ENCODE measurements at regions not wholly inside any gene's neighbourhood (a gene's known extent, or its start where the extent isn't known, plus 50 kb on each side); places are given as distances from the start of the nearest gene placed in this dataset.
"Not testable (repeated sequence)": the region's sequence is repeated elsewhere in the genome, so short reads cannot be mapped to it uniquely, and the experiment has no call there.

DNA sequence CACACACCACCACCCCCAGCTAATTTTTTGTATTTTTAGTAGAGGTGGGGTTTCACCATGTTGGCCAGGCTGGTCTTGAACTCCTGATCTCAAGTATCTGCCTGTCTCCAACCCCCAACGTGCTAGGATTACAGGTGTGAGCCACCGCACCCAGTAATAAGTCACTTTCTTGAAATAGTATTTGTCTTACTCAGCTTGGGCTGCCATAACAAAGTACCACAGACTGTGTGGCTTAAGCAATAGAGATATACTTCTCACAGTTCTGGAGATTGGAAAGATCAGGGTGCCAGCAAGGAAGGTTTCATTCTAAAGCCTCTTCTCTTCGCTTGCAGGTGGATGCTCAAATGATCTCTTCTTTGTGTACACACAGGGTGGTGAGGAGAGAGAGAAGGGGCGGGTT is 99.8 kb downstream of the ARRDC3 start:
- DNase-seq: no peak

DNA sequence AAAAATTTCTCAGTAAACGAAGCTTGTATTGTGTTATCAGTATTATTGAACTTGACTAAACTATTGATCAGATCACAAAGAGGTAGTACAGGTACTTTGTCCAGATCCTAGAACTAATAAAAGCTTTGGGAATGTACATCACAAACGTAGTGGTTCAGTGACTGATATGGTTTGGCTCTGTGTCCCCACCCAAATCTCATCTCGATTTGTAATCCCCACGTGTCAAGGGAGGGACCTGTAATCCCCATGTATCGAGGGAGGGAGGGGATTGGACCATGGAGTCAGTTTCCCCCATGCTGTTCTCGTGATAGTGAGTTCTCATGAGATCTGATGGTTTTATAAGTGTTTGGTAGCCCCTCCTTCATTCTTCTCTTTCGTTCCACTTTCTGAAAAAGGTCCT is 100.9 kb downstream of the ARRDC3 start:
- no peak for DNase-seq

DNA sequence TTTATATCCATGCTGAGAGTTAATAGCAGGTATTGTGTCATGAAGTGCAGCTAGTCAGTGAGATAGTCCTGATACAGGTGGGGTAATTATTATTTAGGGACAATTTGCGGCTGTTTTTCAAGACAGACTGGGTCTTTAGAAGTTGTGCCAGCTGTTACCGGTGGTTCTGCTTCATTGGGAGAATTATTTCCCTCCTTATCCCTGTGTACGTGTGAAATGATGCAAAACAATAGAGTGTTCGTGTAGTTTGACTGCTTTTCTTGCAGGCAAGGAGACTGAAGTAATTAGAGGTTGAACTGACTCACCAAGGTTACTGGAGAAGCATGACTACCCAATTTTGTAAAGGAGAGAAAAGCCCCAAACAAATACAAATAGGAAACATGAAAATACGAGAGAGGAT is 101.7 kb downstream of the ARRDC3 start:
- DNase-seq: no peak

DNA sequence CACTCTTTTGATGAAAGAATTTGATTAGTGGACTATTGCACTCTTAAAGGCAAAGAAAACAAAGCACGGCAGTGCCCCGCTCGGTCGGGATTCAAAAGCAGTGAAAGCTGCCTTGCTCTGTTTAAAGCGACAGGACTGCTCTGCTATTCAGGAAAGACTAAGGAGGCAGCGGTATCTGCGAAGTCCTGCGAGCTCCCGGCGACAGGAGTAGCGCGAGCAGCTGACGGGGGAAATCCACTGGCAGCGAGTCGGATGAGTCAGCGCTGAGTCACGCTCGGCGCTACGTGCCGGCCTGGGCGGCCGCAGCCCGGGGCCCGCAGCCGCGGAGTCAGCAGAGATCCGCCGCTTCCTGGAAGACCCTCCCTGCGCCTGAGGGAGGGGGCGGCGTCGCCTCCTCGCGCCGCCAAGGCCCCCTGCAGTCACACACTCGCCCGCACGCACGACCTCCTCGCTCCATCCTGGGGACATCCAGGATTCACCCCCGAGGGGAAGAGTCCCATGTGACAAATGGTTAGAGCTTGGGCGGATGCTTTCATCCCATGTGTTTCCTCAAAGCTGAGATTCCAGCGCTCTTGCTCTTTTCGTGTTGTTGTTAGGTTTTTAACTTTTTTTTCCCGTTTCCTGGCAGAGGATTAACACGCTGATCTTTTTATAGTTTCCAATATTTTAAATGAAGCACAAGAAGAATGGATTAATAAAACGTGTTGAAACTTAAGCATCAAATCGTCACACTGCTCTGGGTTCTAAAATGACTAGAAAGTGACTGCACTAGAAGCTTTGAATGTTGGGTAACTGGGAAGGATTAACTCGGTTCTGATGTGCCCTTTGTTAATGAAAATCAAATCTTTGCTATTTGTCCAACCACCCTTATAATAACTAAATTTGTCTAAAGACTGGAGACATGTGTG is 102.5 kb downstream of the ARRDC3 start:
- peak; percentile 97 for DNase-seq

DNA sequence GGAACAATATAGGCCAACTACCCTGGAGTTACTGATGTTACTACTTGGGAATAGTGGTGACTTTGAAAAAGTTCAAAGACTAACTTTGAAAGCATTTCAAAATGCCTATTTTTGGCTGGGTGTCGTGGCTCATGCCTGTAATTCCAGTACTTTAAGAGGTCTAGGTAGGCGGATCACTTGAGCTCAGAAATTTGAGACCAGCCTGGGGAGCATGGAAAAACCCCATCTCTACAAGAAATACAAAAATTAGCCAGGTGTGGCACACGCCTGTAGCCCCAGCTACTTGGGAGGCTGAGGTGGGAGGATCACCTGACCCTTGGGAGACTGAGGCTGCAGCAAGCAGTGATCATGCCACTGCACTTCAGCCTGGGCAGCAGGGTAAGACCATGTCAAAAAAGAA is 105.3 kb downstream of the ARRDC3 start:
- no peak for DNase-seq

DNA sequence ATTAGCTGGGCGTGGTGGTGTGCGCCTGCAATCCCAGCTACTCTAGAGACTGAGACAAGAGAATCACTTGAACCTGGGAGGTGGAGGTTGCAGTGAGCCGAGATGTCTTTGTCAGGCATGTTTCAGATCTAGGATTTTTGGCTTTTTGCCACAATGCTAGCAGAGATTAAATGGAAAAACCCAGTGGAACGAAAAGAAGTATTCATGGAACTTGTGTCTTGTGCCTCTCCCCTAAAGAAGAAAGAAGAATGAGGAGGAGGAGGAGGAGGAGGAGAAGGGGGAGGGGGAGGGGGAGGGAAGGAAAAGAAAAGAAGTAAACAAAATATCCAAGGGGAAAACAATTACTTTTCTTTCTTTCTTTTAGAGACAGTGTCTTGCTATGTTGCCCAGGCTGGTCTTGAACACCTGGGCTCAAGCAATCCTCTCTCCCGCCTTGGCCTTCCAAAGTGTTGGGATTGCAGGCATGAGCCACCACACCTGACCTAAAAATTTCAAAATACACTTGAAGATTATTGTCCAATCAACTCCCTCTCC is 106.0 kb downstream of the ARRDC3 start:
- no peak for DNase-seq

DNA sequence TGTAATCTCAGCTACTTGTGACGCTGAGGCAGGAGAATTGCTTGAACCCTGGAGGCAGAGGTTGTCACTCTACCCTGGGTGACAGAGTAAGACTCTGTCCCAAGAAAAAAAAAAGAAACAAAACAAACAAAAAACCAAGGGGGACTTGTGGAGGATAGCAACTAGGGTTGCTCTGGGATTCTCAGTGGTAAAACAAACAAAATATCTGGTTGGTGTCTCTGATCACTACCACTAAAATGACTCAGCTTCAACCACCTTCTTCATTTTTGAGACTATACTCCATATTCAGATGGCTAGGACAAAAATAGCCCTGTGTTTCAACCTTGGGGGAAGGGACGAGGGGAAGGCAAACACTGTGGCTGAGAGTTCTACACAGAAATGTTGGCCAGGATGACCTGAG is 110.3 kb downstream of the ARRDC3 start:
- no peak for DNase-seq

DNA sequence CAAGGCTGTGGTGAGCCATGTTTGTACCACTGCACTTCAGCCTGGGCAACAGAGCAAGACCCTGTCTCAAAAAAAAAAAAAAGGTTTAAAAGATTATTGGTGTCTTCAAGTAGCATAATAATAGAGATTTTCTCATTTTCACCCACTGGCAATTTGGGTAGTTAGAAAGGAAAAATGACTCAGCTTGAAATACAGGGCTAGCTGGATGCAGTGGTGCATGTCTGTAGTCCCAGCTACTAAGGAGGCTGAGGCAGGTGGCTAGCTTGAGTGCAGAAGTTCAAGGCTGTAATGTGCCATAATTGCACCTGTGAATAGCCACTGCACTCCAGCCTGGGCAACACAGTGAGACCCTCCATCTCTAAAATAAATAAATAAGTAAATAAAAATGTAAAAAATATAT is 111.1 kb downstream of the ARRDC3 start:
- no peak for DNase-seq

DNA sequence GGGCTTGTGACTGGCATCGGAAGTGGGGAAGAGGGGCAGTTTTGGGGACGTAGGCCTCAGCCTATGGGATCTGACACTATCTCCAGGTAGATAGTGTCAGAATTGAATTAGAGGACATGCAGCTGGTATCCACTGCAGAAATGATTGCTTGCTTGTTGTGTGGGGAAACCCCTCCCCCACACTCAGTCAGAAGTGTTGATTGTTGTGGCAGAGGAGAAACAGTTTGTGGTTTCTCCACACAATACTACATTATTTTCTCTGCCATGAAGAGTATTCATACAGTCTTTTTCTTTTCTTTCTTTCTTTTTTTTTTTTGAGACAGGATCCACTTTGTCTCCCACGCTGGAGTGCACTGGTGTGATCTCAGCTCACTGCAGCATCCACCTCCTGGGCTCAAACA is 113.9 kb downstream of the ARRDC3 start:
- no peak for DNase-seq

DNA sequence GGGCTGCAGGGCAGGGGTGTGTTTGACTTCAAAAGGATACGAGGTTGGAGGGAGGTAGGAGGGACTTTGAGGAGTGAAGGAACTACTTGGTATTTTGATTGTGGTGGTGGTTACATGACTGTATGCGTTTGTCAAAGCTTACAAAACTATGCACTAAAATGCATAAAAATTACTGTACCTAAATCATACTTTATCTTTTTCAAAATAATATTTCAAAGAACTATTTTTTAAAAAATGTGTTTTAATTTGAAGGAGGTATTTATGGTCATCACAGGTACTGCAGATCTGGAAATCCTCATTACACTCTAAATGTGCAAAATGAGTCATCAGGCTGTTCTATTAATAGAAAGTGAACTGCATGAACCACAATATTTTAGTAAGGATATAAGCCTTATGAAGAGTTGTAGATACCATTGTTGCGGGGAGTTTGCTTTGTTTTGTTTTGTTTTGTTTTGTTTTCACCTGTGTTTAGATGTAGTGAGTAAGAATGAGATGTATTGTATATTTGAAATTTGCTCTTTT is 116.9 kb downstream of the ARRDC3 start:
- no peak for DNase-seq

DNA sequence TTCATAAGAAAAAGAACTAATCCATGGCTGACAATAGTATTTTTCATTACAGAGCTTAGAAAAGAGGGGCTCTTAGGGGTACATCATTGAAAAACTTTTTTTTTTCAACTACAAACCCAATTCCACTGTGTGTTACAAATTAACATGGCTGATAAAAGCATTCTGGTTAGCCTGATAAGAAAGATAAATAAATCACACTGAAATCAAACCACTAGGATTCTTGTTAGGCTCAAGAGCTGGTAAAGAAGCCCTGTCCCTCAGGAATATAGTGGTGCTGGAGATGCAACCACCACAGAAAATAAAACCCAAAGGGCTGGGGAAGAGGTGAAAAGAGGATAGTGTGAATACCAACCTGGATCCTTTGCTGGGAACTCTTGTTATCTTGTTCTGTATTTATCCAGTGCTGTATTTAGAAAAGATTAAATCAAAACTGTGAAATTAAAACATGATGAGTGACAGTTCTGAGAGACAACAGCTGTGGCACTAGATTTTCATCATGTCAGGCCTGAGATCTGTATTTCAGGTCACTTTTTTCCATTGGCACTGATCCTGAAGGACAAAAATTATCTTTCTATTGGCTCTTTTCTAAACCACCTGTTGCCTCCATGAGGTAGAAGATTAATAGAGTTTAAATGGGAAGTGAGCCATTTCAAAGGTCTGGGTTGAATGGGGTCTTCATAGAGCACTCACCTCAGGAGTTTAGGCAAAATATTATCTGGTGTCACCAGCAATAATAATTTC is 118.6 kb downstream of the ARRDC3 start:
- no peak for DNase-seq

DNA sequence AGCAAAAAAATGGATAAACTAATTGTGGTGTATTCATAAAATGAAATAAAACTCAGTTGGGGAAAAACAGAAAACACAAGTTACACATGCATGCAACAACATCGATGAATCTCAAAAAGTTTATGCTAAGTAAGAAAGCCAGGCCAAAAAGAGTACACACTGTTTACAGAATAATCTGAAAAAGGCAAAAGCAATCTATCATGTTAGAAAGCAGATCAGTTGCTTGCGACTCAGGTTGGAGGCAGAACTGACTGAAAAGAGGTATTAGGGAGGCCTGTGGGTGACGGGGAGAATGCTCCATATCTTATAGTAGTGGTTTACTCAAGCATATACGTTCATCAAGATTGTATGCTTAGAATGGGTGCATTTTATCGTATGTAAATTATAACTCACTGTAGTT is 119.2 kb downstream of the ARRDC3 start:
- no peak for DNase-seq

DNA sequence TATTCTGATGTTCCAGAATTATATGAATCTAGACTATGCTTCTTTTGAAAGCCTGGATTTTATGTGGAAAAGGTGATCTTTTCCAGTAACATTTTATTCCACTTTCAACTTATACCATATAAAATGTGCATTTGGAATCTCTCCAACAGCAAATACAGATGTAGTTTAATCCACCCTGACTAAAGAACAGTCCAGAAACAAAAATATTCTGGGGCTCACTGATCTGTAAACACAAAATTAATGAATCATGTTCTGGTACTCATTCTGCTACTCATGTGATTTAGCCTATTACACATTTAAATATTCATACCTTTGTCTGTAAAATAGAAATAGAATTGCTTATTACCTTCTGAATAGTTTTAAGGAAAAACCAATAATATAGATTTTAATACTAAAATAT is 125.8 kb downstream of the ARRDC3 start:
- DNase-seq: no peak

DNA sequence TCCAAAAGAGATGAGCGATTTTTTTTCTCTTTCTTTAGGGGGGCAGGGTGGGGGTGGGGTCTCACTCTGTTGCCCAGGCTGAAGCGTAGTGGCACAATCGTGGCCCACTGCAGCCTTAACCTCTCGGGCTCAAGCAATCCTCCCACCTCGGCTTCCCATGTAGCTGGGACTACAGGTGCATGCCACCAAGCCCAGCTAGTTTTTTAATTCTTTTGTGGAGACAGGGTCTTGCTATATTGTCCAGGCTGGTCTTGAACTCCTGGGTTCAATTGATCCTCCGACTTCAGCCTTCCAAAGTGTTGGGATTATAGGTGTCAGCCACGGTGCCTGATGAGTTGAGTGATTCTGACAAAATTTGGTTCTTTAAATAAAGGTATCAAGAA is 127.0 kb downstream of the ARRDC3 start:
- DNase-seq: no peak

DNA sequence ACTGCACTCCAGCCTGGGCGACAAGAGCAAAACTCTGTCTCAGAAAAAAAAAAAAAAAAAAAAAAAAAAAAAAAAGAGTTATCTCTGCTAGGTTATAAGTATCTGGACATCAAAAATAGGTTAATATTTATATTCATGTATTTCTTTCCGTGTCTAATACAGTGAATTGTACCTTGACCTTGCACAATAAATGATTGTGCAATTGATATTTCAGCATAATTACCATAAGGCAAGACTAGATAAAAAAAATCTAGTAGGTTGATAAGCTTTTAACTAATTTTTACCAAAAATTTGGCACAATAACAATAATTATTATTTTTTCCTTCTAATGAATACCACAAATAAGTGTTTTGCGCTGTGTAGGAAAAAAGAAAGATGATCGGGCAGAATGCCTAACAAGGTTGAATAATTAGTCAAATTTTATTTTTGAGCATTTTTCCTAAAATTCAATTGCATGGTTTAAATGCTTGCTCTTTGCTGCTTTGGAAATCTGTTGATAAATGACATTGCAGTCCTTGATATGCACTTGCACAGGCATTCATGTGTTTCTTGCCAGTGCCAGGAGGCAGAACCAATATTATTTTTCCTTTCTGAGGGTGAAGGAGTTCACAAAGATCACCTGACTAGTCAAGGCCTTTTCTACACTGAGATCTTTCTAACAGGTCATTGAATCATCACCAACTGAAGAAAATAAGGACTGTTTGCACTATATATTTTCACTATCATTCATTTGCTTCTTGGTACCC is 127.5 kb downstream of the ARRDC3 start:
- DNase-seq: no peak

DNA sequence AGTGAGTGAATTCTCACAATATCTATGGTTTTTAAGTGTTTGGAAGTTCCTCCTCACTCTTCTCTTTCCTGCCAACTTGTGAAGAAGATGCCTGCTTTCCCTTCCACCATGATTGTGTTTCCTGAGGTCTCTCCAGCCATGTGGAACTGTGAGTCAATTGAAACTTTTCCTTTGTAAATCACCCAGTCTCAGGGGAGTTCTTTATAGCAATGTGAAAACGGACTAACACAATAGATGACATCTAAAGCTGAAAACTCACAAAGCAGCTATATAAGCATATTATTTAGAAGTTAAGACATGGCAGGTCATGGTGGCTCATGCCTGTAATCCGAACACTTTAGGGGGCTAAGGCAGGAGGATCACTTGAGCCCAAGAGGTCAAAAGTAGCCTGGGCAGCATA is 130.2 kb downstream of the ARRDC3 start:
- DNase-seq: no peak

DNA sequence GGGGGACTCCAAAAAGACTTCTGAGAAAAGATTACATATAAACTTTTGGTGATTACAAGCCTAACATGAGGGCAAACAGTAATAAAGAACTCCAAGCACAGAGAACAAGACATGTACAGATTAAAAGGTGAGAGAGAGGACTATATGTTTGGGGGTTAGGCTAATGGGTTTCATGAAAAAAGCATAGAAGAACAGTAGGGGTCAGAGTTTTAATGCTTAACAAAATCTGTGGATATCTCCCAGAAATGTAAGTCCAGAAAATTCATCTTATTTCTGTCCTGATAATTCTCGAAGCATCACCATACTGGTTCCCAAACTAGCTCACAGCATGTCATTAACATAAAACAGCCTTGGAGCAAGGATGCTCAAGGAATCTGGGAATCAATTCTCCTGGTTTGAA is 137.2 kb downstream of the ARRDC3 start:
- DNase-seq: no peak

DNA sequence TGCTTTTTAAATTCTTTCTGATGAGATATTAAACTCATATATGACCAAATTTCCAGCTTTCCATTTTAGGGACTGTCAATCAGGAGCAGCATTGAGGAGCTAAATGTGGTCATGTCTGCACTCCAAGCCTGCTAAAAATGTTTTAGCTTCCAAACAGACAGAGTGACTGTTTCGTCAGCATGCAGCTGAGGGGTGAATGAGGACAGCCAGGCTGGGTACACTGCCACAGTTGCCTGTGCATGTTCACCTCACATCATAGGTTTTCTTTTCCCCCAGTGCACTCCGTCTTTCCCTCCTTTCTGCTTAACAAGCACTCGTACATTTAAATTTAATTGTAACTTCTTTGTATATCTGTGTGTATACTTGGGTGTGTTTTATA is 138.1 kb downstream of the ARRDC3 start:
- DNase-seq: no peak

DNA sequence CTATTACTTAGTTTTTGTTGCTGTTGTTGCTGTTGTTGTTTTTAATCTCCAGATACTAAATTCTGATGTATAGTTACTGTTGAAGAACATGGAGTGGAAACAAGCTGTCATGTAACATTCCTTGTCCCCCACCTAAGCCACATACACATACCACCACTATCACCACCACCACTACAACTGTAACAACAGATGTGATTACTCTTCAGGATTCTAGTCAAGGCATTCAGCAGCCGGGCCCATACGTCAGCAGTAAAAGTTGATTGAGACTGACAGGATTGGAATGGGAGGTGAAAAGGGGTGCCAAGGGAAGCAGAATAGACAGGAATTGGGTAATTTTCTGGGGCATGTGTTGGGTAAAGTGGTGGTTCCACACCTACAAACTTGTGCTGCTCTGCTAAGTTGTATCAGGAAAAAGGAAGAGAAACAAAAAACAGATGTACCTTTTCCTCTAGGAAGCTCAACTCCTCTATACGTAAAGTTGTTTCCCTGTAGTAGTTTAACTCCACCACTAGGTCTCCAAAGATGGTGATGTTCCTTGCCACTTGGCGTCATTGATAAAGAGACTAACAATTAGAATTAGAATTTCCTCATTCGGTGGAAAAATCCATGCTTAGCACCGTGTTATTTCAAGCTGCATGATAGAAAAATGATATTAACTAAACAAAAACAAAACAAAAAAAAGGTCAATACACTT is 138.6 kb downstream of the ARRDC3 start:
- no peak for DNase-seq

DNA sequence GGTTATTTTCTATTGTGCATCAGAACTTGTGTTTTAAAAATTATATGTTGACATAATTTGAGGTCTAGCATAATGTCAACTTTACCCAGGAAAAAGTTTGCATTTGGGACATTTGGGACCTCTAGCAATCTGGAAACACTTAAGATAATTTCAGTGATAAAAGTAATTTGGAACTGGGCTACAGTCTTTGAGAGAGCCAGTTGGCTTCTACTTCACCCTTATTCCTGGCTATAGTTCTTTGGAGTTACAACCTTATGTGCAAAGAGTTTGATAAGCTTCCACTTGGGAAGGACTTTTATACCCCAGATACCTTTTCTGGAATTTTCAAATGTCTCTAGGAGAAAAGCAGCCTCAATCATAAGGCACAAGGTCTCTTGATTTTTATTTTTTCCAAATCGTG is 139.3 kb downstream of the ARRDC3 start:
- DNase-seq: no peak

DNA sequence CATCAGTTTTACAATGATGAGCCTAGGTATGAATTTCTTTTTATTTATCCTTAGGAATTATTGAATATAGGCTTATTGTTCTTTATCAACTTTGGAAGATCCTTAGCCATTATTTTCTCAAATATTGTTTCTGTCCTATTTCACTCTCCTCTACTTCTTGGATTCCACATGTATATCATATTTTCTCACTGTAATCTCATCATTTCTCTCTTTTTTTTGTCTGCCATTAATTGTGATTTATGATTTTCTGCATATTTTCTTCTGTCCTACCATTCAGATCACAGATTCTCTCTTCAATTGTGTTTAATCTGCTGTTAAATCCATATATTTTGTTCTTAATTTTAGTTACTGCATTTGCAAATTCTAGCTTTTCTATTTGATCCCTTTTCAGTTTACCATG is 139.8 kb downstream of the ARRDC3 start:
- no peak for DNase-seq

DNA sequence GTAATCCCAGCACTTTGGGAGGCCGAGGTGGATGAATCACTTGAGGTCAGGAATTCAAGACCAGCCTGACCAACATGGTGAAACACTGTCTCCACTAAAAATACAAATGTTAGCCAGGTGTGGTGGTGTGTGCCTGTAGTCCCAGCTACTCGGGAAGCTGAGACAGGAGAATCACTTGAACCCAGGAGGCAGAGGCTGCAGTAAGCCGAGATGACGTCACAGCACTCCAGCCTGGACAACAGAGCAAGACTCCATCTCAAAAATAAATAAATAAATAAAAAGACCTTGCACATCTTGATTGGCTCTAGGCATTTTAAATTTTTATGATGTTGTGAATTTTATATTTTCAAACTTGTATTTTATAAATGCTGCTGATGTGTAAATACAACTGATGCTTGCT is 141.7 kb downstream of the ARRDC3 start:
- not testable (repeated sequence) for DNase-seq

DNA sequence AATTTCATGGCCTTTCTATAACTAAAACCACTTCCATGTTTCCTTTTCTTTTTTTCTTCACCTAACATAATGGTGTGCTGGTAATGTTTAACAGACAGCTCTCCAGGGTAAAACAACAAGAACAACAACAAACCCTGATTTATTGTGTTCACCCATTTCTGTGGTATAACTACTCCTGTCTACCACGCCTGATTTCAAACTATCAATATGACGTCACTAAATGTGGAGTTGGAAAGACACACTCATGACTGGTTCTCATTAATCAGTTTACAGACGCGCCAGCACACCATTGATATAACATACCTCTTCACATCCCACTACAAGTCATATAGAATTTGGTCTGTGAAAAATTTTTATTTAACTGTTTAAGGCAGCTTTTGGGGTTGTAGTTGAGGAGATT is 142.9 kb downstream of the ARRDC3 start:
- no peak for DNase-seq

Data from activated CD8-positive, alpha-beta memory T cell treated with anti-CD3 and anti-CD28 coated beads, Interleukin-2, amount 50 U/mL, for 48 hours (primary cell).